Left kidney (tissue), 1 donor: ENCODE measurements at regions not wholly inside any gene's neighbourhood (a gene's known extent, or its start where the extent isn't known, plus 50 kb on each side); places are given as distances from the start of the nearest gene placed in this dataset.
"Not testable (repeated sequence)": the region's sequence is repeated elsewhere in the genome, so short reads cannot be mapped to it uniquely, and the experiment has no call there.

Source experiments
- DNase-seq: peaks from one replicate; pipeline ENCODE4 v3.0.0-alpha.2; 2013

DNA sequence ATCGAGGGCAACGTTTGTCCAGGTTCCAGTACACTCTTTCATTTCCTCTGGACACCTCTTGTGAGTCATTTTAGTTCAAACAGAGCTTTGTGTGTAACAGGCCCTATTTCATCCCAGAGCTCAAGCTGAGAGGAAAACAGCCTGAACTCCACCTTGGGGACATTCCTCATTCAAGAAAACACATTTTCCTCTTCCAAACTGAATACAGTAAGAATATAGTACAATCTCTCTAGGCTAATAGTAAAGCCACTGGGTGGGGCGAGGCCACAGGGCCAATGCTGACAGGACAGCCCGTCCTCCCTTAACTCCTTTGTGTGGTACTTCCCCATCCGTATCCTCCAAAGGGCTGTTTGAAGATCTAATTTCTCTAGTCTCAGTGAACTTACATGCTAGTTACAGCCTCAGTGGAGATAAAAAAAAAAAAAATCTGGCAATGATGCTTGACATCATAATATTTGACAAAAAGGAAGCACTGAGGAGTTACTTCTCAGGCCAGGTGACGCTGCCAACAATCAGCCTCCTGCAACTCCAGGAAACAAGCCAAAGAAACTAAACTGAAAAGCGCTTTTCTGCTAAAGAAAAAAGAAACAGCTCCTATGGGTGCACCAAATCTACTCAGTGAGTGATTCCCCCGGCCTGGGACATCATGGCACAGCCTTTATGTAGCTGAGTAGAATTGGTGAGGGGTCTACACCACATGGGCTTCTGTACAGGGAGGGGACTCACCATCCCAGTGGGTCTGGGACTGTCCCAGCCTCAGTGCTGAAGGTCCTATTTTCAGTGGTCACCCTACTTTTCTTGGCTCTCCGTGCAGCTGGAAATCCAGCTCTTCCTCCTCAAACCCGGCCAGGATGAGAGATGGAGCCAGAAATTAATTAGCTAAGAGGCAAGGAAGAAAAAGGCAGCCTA is 238.2 kb upstream of the NEBL start:
- peak; percentile 27 for DNase-seq

DNA sequence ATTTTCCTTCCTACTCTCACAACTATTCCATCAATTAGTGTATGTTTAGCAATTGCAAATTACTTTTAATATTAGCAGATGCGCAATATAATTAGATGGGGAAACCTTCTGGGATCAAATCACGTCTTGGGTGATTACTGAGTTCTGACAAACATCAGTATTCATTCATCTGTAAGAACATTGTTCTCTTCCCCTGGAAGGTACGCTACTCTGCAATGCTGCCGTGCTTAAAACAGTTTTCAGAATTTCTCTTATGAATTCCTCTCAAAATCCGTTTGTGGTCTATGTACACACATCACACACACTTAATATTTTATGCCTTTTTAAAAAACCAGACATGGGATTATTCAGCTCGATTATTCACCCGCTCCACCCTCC is 237.5 kb upstream of the NEBL start:
- DNase-seq, result no peak

DNA sequence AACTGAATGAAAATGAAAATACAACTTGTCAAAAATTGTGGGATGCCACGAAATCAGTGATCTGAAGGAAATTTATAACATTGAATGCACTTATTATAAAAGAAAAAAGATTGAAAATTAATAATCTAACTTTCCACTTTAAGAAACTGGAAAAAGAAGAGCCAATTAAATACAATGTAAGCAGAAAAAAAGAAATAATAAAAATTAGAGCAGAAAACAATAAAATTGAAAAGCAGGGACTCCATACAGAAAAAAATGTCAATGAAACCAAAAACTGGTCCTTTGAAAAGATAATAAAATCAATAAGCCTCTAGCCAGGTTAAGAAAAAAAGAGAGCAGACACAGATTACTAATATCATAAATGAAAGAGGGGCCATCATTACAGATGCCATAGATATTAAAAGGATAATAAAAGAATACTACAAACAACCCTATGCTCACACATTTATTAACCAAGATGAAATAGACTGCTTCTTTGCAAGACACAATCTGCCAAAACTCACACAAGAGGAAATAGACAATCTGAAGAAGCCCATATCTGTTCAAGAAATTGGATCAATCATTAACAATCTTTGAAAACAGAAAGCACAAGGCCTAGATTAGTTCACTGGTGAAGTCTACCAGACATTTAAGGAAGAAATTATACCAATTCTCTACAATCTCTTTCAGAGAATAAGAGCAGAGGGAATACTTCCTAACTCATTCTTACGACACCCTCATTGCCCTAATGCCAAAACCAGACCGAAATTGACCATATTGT is 233.8 kb upstream of the NEBL start:
- no peak for DNase-seq

DNA sequence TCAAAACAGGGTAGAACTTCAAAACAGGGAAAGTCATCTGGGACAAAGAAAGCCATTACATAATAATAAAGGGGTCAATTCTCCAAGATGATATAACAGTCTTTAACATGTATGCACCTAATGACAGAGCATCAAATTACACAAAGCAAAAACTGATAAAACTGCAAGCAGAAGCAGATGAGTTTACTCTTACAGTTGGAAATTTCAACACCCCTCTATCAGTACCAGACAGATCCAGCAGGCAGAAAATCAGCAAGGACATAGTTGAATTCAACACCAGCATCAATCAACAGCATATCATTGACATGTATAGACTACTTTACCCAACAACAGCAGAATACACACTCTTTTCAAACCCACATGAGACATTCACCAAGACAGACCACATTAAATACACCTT is 233.0 kb upstream of the NEBL start:
- no peak for DNase-seq

DNA sequence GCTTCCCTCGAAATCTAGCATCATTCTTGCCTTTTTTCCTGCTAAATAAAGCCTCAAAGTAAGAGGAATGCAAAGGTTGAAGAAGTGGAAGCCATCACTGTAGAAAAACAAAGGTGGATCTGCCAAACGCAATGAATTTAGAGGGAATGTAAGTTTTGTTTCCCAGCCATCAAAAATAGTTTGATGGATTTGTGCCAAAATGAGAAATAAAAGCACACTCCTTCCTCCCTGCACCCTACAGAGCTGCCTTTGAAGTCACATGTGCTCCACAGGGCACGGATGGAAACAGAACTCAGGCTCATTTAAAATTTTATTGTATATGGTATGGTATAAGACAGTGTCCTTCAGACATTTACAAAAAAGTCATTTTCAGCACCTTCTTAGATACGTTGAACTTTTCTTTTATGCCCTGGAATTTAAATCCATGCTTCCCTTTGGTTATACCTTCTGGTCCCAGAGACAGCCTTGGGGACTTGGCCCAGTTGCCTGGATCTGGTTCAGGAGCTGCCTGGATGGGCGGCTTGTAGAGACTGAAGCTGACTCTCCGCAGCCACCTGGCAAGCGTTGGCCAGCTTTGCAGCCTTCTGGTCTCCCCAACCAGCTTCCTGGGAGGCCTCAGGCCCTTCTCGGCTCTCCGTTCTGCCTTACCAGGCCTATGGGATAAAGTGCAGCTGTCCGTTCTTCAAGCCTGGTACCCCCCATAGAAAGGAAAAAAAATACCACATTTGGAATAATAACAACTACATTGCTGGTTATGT is 228.5 kb upstream of the NEBL start:
- DNase-seq, result no peak

DNA sequence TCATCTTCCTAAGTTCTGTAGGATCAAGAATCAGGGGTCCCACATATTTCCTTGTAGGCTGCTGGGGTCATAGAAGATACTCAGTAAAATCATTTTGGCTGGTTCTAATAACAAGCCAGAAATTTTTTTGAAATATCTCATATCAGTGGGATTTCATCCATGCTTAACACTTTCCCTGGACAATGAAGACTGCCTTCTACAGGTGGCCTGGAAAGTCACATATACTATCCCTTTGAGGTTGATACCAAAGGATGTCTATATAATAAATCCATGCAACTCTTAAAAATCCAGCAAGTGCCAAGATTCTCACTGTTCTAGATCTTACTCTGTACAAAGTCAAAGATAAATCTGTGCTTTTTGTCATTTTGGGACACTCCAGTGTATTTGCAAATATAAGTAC is 225.8 kb upstream of the NEBL start:
- no peak for DNase-seq

DNA sequence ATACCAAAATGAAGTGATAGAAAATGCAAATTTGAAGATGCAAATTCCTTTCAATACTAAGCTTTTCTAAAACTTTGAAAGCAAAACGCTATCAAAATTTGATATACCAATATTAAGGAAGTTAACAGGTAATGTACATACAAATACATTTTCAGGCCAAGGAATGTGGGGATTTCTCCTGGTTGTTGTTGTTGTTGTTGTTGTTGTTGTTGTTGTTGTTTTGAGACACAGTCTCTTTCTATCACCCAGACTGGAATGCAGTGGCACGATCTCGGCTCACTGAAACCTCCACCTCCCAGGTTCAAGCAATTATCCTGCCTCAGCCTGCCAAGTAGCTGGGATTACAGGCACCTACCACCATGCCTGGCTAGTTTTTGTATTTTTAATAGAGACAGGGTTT is 224.7 kb upstream of the NEBL start:
- DNase-seq, result not testable (repeated sequence)

DNA sequence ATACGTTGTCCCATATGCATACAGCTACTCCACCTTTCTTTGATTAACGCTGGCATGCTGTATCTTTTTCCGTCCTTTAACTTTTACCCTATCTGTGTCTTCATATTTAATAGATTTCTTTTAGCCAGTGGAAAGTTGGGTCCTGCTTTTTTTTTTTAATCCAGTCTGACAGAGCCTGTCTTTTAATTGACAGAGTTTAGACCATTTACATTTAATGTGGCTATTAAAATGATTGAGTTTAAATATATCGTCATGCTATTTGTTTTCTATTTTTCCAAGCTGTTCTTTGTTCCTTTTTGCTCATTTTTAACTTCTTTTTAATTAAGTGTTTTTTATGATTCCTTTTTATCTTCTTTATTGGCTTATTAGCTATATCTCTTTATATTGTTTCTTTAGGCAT is 217.6 kb upstream of the NEBL start:
- DNase-seq, result no peak

DNA sequence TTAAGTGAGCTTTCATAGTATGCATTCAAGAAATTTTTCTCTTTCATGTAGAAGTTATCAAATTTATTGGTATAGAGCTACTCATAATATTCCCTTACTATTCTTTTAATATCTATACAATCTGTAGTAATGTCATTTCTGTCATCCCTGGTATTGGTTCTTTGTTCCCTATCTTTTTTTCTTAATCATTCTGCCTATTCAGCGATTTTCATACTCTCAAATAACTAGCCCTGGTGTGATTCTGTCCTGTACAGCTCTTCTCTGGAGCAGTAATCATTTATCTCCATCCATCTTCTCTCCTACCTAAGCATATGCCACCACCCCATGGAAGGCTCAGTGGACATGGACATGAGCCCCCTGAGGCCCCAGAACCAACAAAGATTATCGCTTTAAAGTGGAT is 213.2 kb upstream of the NEBL start:
- DNase-seq, result no peak

DNA sequence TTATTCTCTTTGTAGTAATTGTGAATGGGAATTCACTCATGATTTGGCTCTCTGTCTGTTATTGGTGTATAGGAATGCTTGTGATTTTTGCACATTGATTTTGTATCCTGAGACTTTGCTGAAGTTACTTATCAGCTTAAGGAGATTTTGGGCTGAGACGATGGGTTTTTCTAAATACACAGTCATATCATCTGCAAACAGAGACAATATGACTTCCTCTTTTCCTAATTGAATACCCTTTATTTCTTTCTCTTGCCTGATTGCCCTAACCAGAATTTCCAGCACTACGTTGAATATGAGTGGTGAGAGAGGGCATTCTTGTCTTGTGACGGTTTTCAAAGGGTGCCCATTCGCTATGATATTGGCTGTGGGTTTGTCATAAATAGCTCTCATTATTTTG is 209.8 kb upstream of the NEBL start:
- not testable (repeated sequence) for DNase-seq

DNA sequence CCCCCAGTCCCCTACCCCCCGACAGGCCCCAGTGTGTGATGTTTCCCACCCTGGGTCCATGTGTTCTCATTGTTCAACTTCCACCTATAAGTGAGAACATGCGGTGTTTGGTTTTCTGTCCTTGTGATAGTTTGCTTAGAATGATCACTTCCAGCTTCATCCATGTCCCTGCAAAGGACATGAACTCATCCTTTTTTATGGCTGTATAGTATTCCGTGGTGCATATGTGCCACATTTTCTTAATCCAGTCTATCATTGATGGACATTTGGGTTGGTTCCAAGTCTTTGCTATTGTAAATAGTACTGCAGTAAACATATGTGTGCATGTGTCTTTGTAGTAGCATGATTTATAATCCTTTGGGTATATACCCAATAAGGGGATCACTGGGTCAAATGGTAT is 208.2 kb upstream of the NEBL start:
- DNase-seq, result not testable (repeated sequence)

DNA sequence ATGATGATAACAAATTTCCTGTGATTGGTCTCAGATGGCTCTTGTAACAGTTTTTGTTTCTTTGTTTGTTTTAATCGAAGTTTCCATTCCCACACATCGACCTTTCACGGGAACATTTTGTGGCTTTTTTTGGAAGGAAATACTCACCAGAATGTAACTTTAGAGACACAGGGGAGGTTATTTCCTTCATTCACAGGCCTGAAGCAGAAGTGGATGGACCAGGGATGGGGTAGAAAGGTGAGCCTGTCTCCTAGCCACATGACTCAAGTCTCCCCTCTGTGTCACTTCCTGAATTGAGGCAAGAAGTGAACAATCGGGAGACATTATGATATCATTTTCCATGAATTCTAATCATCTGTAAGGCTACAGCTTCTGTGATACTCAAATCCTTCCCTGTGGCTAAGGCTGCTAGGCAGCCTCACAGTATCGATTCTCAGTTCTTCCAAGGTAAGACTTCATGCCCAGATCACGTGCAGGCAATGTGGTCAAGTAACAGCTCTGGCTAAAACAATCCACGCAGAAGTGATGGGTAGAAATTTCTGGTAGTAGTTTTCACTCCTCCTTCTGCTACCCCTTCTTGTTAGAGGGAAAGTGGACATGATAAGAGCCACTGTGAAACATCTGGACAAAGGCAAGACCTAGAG is 203.9 kb upstream of the NEBL start:
- DNase-seq, result no peak

DNA sequence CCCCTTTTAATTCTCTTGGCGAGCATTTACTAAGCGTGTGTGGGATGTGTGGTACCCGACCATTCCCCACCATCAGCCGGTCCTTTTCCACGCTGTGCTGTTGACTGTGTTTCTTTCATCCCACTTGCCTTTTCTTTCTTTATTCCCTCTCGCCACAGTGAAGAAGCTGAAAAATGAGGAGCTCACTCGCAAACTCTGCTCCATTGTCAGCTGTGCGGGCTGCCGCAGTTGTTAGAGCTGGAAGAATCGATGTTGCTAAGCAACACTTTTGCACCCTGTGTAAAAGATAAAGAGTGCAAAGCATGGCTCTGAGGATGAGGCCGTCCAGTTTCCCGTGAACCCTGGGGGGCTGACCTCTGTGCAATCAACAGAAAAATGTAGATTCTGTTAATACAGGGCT is 203.1 kb upstream of the NEBL start:
- DNase-seq, result no peak

DNA sequence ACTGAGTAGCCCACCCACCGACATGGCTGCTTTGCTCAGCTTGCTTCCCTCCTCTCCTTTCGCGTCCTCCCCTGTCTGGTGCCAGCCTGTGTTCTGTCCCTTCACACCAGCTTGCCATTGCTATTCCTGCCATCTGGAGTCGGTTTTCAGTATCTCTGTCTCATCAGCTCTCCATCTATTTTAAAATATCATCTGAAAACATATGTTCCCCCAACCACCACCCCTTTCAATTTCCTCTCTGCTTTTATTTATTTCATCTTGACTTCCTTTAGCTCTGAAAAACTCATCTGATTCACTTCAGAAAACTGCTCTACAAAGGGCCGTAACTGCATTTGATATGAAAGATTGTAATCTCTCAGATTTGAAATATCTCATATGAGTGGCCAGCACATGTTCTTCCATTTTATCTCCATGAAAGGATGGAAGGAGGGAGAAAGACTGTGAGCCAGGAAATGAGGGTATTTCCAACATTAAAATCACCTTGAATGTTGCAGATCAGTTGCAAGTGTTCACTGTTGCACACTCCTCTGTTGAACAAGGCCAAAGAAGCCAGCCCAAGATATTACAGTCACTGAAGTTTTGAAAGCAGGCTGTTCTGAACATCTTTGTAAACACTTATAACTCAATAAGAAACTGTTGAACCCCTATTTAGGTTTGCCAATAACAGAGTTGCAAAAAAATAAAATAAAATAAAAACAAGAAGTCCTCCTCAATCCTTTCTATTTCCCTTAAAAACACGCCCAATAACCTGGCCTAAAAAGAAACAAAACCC is 202.4 kb upstream of the NEBL start:
- DNase-seq, result no peak

DNA sequence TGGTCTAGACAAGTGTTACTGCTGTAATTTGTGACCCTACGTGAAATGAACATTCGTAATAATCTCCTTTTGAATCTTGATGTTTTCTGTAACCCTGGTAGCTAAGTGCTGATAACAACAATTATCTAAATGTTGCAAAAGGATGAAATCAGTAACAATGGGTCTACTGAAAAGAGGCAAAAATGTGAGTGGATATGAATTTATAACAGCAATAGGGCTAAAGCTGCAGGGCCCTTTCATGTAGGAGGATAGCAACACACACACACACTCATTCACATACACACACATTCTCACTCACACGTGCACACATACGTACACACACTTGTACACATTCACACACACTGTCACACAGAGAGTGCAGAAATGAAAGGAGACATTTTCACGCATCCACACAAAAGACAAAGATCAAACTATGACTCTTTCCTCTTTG is 200.8 kb upstream of the NEBL start:
- DNase-seq, result no peak

DNA sequence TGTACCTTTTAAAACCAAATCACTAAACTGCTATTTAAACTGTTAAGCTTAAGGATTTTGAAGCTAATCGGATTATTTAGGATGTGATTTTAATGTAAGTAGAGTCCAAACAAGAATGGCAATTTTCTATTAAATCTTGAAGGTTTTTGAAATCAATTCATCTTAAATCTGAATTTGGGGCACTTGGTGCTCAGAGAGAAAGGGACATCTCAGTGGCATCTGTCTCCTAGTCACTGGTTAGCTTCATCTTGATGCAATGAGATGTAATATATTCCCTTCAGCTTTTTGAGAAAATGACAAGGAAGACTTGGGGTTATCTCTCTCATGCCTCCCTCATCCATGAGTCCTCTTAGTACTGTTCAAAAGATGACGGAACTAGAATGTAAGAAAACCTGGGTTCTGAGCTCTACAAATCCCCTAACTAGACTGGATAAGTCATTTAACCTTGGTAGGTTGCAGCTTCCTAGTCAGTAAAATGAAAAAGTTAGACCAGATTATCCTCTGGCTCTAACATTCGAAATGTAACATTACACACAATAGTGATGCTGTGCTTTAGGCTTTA is 198.5 kb upstream of the NEBL start:
- no peak for DNase-seq

DNA sequence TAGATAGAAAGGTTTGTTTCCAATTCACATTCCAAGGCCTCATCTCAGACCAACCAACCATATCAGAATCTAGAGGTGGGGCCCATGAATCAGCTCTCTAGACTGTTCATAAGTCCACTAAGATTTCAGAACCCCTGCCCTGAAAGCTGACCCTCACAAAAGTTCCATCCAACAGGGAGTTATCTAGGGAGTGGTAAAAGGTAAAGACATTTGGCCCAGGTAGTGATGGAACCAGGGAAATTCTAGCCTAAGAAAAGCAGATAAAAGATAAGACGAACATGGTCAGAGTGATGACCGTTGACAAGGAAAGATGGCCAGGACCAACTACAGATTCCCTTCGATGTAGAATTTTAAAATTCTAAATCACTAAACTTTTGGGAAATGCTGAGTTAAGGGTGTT is 198.0 kb upstream of the NEBL start:
- no peak for DNase-seq

DNA sequence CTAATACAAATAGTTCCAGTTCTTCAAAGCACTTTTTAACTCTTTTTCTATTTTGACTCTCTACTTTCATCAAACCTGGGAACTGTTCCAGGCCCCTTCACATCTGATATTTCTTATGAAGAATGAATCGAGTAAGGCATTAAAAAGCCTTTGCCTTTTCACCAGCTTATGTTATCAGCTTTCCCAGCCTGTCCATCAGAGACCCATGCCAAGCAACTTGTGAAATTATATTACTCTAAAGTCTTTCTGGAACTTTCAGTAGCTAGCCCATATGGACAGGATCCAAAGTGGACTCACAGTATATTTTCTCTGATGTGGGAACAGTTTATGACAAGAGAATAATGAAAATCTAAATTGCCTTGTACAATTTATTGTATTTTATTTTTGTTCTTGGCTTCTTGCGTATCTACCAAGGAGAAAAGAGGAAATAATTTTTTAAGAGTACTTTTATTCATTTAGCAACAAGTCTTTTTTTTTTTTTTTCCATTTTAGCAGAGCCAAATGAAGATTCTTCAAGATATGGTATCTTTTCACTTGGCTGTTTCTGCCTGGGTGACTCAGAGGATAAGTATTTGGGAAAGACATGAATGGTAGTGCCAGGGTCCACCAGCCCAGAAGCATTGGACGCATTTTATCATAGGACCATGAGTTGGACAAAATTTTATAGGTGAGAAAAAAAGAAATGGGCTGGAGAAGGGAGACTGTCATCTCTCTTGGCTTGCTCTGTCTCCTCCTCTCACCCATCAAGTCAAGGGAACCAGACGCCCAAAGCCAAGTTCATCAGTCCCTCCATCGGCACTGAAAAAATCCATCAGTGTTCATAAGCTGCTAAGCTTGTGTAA is 195.8 kb upstream of the NEBL start:
- DNase-seq, result no peak

DNA sequence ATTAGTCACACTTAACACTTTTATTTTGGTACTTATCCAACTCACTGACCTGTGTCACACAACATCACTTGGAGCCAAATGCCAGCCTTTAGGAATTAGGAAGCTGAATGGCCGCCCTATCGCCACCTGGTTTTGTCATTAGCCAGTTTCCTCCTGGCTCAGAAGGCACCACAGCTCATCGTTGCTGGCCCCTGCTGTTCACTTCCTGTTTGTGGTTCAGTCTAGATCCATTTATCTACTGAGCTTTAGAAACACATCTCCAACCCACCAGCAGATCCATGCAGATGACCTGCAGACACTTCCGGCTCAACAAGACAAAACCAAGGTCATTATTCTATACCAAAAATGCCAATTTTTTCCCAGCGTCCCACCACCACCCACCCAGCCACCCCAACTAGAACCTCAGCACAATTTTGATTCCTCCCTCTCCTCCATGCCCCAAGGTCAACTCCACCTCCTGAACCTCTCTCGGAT is 193.5 kb upstream of the NEBL start:
- DNase-seq, result no peak

DNA sequence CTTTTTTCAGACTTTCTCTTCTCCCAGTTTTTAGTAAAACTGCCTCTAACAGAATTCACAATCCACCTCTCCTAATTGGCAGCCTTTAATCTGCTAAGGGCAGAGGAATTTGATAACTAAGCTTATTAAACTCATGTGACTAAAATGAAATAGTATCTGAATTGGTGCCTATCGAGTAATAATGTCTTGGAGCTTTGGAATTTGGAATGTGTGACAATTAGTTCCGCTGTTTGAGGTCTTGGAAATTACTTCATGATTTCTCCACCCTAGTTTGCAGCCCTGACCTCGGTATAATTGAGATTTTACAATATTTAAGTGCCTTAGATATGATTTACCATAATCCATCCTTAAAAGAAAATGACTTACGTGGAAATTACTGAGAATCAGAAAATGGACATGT is 190.4 kb upstream of the NEBL start:
- no peak for DNase-seq
